ENCODE measurements at regions not wholly inside any gene's neighbourhood (a gene's known extent, or its start where the extent isn't known, plus 50 kb on each side); places are given as distances from the start of the nearest gene placed in this dataset.
A peak's percentile ranks its signal among the peaks of the same experiment; 100 is the strongest.

DNA sequence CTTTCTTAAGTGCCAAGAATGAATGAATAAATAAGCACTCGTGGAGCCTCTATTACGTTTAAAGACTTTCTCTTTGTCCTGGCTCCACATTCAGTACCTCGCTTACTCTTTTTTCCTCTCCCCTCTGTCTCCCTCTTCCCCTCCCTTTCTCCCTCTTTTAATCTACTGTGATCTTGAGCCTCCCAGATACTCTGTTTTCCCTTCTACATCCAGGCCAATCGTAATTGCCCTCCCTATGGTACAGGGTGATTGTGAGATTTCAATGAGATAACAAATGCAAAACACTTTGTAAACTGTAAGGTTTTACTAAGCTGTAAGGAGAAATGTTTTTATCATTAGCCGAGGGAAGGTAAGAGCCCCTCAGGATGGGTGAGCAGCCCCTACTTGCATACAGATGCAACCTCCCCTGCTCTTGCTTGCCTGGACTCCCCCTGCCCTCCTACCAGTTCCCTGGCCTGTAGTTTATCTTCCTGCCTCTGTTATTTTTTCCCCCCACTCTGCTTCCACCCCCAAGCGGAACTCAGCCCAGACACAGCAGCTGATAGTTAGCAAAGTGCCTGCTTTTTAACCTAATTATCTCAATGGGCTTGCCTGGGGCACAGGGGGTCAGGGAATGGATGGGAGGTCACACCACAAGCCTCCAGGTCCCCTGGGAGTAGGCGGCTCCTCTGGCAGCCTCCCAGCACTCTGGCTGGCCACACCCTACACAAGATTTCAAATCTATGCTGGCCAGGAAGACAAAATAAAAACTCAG lies 76.9 kb upstream of the CADM1 start:
- no peak overlapping the region for H3K27ac ChIP-seq (ENCODE audit: low read length)
- no peaks in the 10 kb centered on the region for H3K9me3 ChIP-seq (ENCODE audit: control insufficient read depth, low read depth, low read length)
- peaks cover 3% of the 10 kb centered on the region for H3K27me3 ChIP-seq (ENCODE audit: control insufficient read depth, insufficient read depth, low read length)
- DNase-seq, result peak in 1 of 2 donors; percentile 28
- no peaks in the 10 kb centered on the region for H3K36me3 ChIP-seq (ENCODE audit: control insufficient read depth, insufficient read depth, low read length)
- peaks cover 5% of the 10 kb centered on the region for H3K4me1 ChIP-seq (ENCODE audit: control insufficient read depth, insufficient read depth, low read length)
- 64% methylated on average over 3 of the region's 7 CpGs for WGBS (ENCODE audit: insufficient coverage, low lambda C conversion rate)
- no peak overlapping the region for H3K4me3 ChIP-seq (ENCODE audit: low read length)

DNA sequence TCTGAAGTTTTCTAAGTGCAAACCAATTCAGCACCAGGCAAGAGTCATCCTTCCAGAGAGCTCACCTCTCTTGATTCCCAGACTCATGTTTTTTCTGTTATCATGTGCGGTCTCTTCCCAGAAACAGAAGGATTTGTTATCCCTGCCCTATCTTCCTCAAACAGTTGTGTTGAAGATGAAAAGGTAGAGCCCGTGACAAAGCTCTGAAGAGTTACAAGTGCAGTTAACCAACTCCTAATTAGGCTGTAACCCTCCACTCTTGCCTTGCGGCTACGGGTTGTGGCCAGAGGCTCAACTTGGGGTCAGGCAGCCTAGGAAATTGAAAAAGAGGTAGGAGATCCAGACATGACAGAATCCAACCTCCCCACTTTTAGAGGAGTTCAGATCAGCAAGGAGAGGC lies 76.2 kb upstream of the CADM1 start:
- no peak for DNase-seq
- H3K4me1 ChIP-seq (ENCODE audit: control insufficient read depth, insufficient read depth, low read length), result peaks cover 5% of the 10 kb centered on the region
- 83% methylated on average over 1 of the region's 4 CpGs for WGBS (ENCODE audit: insufficient coverage, low lambda C conversion rate)
- no peaks in the 10 kb centered on the region for H3K9me3 ChIP-seq (ENCODE audit: control insufficient read depth, low read depth, low read length)
- no peaks in the 10 kb centered on the region for H3K36me3 ChIP-seq (ENCODE audit: control insufficient read depth, insufficient read depth, low read length)
- no peak overlapping the region for H3K4me3 ChIP-seq (ENCODE audit: low read length)
- no peak overlapping the region for H3K27ac ChIP-seq (ENCODE audit: low read length)
- peaks cover 3% of the 10 kb centered on the region for H3K27me3 ChIP-seq (ENCODE audit: control insufficient read depth, insufficient read depth, low read length)

DNA sequence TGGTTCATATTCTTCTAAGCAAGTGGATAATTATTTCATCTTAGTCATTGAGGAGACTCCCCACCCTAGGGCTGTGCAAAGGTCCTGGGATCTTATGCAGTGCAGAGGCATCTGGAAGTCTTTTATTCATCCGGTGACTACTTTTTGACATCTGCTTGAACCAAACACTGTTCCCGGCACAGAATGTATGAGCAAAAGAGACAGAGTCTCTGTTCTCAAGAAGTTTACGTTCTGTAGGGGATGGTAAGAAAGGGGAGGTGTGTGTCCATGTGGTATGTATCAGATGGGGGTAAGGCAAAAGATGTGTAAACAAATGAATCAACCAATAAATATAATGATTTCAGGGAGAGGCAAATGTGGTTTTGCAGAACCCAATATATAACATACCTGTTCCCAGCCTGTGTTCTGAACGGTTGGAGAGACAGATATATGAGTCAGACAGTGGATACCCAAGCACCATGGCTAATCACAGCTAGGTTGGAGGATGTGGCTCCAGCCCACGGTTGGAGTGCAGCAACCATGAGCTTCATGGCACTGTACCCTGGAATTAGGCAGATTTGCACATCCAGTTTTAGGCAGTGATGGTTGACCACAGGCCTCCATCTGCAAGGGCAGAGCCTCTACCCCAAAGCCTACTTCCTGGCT lies 75.1 kb upstream of the CADM1 start:
- DNase-seq, result no peak
- WGBS (ENCODE audit: insufficient coverage, low lambda C conversion rate), result no CpG with 5 or more reads among the region's 5 CpGs
- Histone ChIP-seq H3K36me3 (ENCODE audit: control insufficient read depth, insufficient read depth, low read length) (no peaks in the 10 kb centered on the region), H3K4me3 (ENCODE audit: low read length) (no peak overlapping the region), H3K4me1 (ENCODE audit: control insufficient read depth, insufficient read depth, low read length) (peaks cover 5% of the 10 kb centered on the region), H3K27me3 (ENCODE audit: control insufficient read depth, insufficient read depth, low read length) (peaks cover 3% of the 10 kb centered on the region), H3K27ac (ENCODE audit: low read length) (no peak overlapping the region), H3K9me3 (ENCODE audit: control insufficient read depth, low read depth, low read length) (no peaks in the 10 kb centered on the region)

DNA sequence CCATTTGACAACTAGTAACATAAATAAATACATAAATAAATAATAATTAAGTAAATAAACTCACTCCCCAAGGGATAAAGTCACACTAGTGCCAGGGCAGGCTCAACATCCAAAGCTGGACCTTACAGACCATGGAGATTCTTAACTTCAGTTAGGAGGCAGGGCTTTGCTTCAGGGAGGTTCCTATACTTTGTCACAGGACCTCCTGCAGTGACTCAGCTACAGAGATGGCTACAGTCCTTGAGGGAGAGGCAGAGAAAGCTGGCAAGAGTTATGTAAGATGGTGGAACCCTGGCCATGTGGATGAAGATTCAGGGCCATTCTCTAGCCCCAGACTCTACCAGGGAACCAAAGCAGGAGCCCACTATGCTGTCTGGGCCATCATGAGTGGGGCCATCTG lies 74.1 kb upstream of the CADM1 start:
- no peak overlapping the region for H3K4me3 ChIP-seq (ENCODE audit: low read length)
- H3K9me3 ChIP-seq (ENCODE audit: control insufficient read depth, low read depth, low read length), result no peaks in the 10 kb centered on the region
- H3K27me3 ChIP-seq (ENCODE audit: control insufficient read depth, insufficient read depth, low read length), result peaks cover 3% of the 10 kb centered on the region
- H3K4me1 ChIP-seq (ENCODE audit: control insufficient read depth, insufficient read depth, low read length), result peaks cover 5% of the 10 kb centered on the region
- DNase-seq, result no peak
- H3K27ac ChIP-seq (ENCODE audit: low read length), result no peak overlapping the region
- no peaks in the 10 kb centered on the region for H3K36me3 ChIP-seq (ENCODE audit: control insufficient read depth, insufficient read depth, low read length)

DNA sequence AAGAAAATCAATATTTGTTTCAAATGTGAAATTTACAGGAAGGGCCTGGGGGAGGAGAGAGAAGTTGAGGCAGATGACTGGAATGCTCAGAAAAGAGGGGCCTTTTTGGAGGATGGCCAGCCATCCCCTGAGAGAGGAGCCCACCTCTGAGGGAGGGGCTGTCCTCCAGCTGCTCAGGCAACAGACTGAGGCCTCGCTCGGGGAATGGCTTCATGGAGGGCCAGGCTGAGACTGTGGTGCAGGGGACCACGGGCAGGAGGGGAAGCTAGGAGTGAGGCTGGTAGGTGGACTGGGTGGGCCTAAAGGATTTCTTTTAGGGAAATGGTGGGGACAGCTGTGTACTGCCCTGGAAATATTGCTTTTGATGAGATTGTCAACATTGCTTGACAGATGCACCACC lies 73.5 kb upstream of the CADM1 start:
- DNase-seq, result no peak
- H3K27ac ChIP-seq (ENCODE audit: low read length), result no peak overlapping the region
- no peak overlapping the region for H3K4me3 ChIP-seq (ENCODE audit: low read length)
- H3K27me3 ChIP-seq (ENCODE audit: control insufficient read depth, insufficient read depth, low read length), result peaks cover 3% of the 10 kb centered on the region
- no CpG with 5 or more reads among the region's 3 CpGs for WGBS (ENCODE audit: insufficient coverage, low lambda C conversion rate)
- peaks cover 5% of the 10 kb centered on the region for H3K4me1 ChIP-seq (ENCODE audit: control insufficient read depth, insufficient read depth, low read length)
- no peaks in the 10 kb centered on the region for H3K36me3 ChIP-seq (ENCODE audit: control insufficient read depth, insufficient read depth, low read length)
- H3K9me3 ChIP-seq (ENCODE audit: control insufficient read depth, low read depth, low read length), result no peaks in the 10 kb centered on the region

DNA sequence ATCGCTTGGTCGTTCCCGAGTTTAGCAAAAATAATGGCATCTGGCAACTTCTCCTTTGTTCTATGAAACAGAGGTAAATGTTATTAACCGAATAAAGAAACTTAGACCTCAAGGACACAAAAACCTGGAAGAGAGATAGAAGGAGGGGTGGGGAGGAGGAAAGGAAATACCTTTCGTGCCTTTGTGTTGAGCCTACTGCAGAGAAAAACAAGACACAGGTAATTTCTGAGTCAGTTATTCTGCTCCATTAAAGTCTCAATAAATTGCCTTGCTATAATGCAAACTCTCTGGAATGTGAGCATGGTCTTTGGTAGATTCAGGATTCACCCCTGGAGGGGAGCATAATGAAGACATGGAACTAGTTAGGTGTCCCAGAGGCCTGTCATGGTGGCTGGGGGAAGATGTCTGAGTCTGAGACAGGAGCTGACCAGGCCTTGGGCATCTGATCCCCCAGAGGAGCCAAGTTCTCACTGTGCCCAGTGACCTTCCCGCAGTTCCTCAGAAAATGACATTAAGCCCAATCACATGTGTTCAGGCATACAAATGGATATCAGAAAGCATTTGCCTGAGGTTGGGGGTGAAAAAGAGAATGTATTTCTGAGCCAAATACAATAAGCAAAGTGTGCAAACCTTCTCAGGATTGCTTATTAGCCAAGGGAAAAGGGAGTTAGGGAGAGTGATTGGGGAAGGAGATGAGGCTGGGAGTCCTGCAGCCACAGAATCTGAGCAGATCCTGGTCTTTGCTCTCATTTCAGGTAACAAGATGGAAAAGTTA lies 72.6 kb upstream of the CADM1 start:
- Histone ChIP-seq H3K27me3 (ENCODE audit: control insufficient read depth, insufficient read depth, low read length) (peaks cover 3% of the 10 kb centered on the region), H3K4me3 (ENCODE audit: low read length) (no peak overlapping the region), H3K27ac (ENCODE audit: low read length) (no peak overlapping the region), H3K36me3 (ENCODE audit: control insufficient read depth, insufficient read depth, low read length) (no peaks in the 10 kb centered on the region), H3K4me1 (ENCODE audit: control insufficient read depth, insufficient read depth, low read length) (peaks cover under 1% of the 10 kb centered on the region), H3K9me3 (ENCODE audit: control insufficient read depth, low read depth, low read length) (no peaks in the 10 kb centered on the region)
- DNase-seq, result no peak
- WGBS (ENCODE audit: insufficient coverage, low lambda C conversion rate), result 92% methylated on average over 4 of the region's 6 CpGs

DNA sequence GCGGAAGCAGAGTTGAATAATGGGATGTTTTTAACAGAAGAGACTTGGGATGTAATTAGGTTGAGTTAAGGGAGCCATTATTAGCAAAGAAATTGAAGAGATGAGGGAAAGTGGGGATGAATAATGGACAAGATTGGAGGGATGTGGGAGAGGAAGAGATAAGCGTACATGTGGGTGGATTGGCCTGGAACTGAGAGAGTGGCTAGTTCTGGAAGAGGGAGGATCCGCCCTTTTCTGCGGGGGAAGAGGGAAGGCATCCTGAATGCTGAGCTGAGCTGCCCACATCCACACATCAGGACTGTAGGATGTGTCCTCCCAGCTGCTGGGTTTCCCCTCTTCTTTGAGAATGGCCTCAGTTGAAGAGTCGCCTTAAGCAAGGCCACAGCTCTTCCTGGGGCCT lies 68.3 kb upstream of the CADM1 start:
- Histone ChIP-seq H3K36me3 (ENCODE audit: control insufficient read depth, insufficient read depth, low read length) (no peaks in the 10 kb centered on the region), H3K4me1 (ENCODE audit: control insufficient read depth, insufficient read depth, low read length) (no peaks in the 10 kb centered on the region), H3K27me3 (ENCODE audit: control insufficient read depth, insufficient read depth, low read length) (peaks cover 3% of the 10 kb centered on the region), H3K9me3 (ENCODE audit: control insufficient read depth, low read depth, low read length) (no peaks in the 10 kb centered on the region), H3K27ac (ENCODE audit: low read length) (no peak overlapping the region), H3K4me3 (ENCODE audit: low read length) (no peak overlapping the region)
- DNase-seq, result no peak
- 80% methylated on average over 1 of the region's 5 CpGs for WGBS (ENCODE audit: insufficient coverage, low lambda C conversion rate)

DNA sequence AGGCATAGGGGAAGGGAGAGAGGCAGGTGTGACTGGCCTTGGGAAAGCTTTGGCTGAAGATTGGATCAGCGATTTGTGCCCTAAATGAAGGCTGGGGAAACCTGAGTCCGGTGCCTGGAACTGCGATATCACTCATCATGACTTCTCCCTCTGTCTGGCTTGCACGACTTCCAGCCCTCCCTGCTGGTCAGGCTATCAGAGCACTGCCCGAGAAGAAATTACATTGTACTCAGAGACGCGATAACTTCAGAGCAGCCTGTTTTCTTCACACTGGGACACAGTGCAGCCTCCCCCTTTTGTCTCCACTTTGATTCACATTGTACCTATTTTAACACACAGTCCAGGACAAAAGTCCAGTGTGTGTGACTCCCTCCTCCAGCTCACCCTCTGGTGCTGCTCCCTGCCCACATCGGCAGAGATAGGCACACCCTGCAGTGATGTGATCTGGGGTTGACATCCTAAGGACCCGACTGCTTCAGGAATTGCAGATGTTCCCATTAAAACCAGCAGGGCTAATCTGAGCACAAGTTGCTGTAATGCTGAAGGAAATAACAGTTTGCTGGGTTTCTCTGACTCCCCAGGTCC lies 62.1 kb upstream of the CADM1 start:
- Histone ChIP-seq H3K4me1 (ENCODE audit: control insufficient read depth, insufficient read depth, low read length) (no peaks in the 10 kb centered on the region), H3K27me3 (ENCODE audit: control insufficient read depth, insufficient read depth, low read length) (peaks cover 3% of the 10 kb centered on the region), H3K36me3 (ENCODE audit: control insufficient read depth, insufficient read depth, low read length) (no peaks in the 10 kb centered on the region), H3K9me3 (ENCODE audit: control insufficient read depth, low read depth, low read length) (no peaks in the 10 kb centered on the region), H3K27ac (ENCODE audit: low read length) (no peak overlapping the region), H3K4me3 (ENCODE audit: low read length) (no peak overlapping the region)
- DNase-seq, result peak in 1 of 2 donors; percentile 7
- WGBS (ENCODE audit: insufficient coverage, low lambda C conversion rate), result no CpG with 5 or more reads among the region's 9 CpGs

DNA sequence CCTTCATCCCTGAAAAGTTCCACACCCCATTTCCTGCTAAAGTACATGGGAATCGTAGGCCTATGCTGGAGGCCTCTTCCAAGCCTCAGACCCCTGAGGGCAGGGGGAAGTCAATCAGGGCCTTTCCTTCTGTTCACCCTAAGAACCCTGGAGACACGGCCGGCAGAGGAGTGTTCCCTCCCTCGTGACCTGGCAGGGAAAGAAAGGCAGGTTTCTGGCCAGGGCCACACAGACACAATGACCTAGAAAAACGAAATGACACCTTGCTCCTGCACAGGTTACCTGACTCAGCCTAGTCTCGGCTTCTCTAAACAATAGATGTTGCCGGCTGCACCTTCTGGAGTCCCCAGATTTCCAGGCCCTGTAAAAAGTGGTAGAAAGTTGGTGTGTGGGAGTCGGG lies 60.6 kb upstream of the CADM1 start:
- no peak overlapping the region for H3K27ac ChIP-seq (ENCODE audit: low read length)
- DNase-seq, result no peak
- peaks cover 3% of the 10 kb centered on the region for H3K27me3 ChIP-seq (ENCODE audit: control insufficient read depth, insufficient read depth, low read length)
- H3K4me1 ChIP-seq (ENCODE audit: control insufficient read depth, insufficient read depth, low read length), result no peaks in the 10 kb centered on the region
- no peak overlapping the region for H3K4me3 ChIP-seq (ENCODE audit: low read length)
- no peaks in the 10 kb centered on the region for H3K36me3 ChIP-seq (ENCODE audit: control insufficient read depth, insufficient read depth, low read length)
- no CpG with 5 or more reads among the region's 8 CpGs for WGBS (ENCODE audit: insufficient coverage, low lambda C conversion rate)
- H3K9me3 ChIP-seq (ENCODE audit: control insufficient read depth, low read depth, low read length), result no peaks in the 10 kb centered on the region

DNA sequence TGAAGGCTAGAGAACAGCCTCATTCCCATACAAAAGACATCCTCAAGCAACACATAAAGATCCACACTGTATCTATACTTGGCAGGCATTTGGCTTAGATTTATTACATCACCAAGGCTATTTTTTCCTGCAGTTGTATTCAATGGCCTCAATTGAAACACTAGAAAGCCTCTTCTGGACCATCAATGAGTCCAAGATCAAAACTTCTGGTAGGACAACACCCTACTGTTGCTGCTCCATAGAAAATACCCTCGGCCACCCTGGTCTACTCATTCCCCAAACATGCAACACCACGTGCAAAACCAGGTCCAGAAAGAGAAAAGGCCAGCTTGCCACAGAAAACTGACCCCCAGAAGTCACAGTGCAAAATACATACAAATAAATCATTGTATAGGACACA lies 56.9 kb upstream of the CADM1 start:
- no peak overlapping the region for H3K4me3 ChIP-seq (ENCODE audit: low read length)
- H3K4me1 ChIP-seq (ENCODE audit: control insufficient read depth, insufficient read depth, low read length), result no peaks in the 10 kb centered on the region
- H3K36me3 ChIP-seq (ENCODE audit: control insufficient read depth, insufficient read depth, low read length), result no peaks in the 10 kb centered on the region
- no peaks in the 10 kb centered on the region for H3K27me3 ChIP-seq (ENCODE audit: control insufficient read depth, insufficient read depth, low read length)
- no peak for DNase-seq
- no peaks in the 10 kb centered on the region for H3K9me3 ChIP-seq (ENCODE audit: control insufficient read depth, low read depth, low read length)
- no CpG with 5 or more reads among the region's 2 CpGs for WGBS (ENCODE audit: insufficient coverage, low lambda C conversion rate)
- H3K27ac ChIP-seq (ENCODE audit: low read length), result no peak overlapping the region

All from large intestine (tissue), 3 donors.